ENCODE measurements at regions not wholly inside any gene's neighbourhood (a gene's known extent, or its start where the extent isn't known, plus 50 kb on each side); places are given as distances from the start of the nearest gene placed in this dataset.

DNA sequence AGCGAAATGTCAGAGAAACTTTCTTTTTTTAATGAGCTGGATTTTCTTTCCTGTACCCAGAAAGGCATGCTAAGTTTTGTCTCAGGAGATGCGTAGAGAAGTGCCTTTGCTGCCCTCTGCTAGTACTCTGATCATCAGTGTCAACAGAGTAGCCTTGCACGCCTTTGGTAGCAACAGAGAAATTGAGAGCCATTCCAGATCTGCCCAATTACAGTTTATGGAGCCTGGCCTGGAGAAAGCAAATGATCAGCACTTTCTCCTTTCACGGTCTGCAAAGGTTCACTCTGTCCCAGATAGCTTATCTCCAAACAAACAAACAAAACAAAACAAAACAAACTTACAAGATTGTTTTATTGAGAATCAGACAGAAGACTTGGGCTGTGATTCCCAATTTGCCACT, 792.8 kb upstream of the PIK3C3 start:
- Histone ChIP-seq H3K4me1 (ENCODE audit: low read length) (peaks cover 8% of the 10 kb centered on the region; the same call in 1 of the 2 replicates), H3K9me2 (replicated peaks; ENCODE audit: insufficient read depth, low read length) (no peaks in the 10 kb centered on the region), H3K27me3 (ENCODE audit: low read length) (no peaks in the 10 kb centered on the region), H3K79me2 (ENCODE audit: low read length) (no peaks in the 10 kb centered on the region), H3K9ac (ENCODE audit: low read length) (no peak overlapping the region), H3K27ac (ENCODE audit: low read length) (no peak overlapping the region), H3K9me3 (ENCODE audit: low read length) (no peaks in the 10 kb centered on the region), H2AFZ (ENCODE audit: low read length) (no peak overlapping the region), H4K20me1 (ENCODE audit: insufficient read depth, low read depth, low read length) (no peaks in the 10 kb centered on the region), H3K4me2 (ENCODE audit: low read depth, low read length, poor library complexity, severe bottlenecking) (no peak overlapping the region), H3K4me3 (ENCODE audit: low read length) (no peak overlapping the region), H3K36me3 (ENCODE audit: insufficient read depth, low read length) (no peaks in the 10 kb centered on the region)
- no peak for DNase-seq

DNA sequence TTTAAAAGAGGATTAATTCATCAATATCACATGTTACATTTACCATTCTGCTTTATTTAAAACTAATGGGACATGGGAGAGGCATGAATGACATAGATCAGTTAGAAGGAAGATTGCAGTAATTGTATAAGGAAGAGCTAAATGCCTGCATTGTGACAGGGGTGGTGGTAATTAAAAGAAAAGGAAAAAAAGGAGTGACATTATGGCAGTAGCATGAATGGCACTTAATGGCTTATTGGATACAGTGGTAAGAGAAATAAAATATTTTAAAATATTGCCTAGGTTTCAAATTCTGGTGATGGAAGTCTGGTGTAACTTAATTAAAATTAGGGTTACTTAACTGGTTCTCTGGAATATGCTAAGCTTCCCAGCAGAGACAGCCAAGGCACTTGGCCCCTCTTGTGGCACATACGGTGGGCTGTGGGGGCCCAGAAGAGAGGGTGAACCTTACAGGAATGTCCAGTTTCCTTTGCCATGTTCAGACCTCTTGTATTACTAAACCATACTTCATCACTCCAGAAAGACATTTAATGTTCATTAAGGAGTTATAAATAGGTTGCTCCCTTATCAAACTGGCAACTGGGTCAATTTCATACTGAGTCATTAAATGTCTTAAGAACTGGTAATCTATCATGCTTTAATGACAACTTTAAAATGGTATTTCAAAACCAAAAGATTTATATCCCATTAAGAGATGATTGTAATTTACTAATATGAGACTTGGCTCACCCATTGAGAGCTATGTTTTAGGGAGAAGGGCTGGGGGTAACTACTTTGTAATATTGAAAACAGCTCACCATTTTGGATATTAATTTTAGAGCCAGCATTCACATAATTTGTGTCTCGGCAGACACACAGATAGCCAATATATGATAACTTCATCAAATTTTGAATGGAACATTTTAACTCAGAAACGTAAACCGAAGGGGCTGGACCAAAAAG, 798.9 kb upstream of the PIK3C3 start:
- Histone ChIP-seq H3K36me3 (ENCODE audit: insufficient read depth, low read length) (no peaks in the 10 kb centered on the region), H3K9ac (ENCODE audit: low read length) (no peak overlapping the region), H3K9me3 (ENCODE audit: low read length) (no peaks in the 10 kb centered on the region), H3K27me3 (ENCODE audit: low read length) (no peaks in the 10 kb centered on the region), H3K4me2 (ENCODE audit: low read depth, low read length, poor library complexity, severe bottlenecking) (no peak overlapping the region), H3K4me3 (ENCODE audit: low read length) (no peak overlapping the region), H3K4me1 (ENCODE audit: low read length) (peaks cover 36% of the 10 kb centered on the region), H3K27ac (ENCODE audit: low read length) (no peak overlapping the region), H4K20me1 (ENCODE audit: insufficient read depth, low read depth, low read length) (no peaks in the 10 kb centered on the region), H2AFZ (ENCODE audit: low read length) (no peak overlapping the region), H3K9me2 (replicated peaks; ENCODE audit: insufficient read depth, low read length) (no peaks in the 10 kb centered on the region), H3K79me2 (ENCODE audit: low read length) (no peaks in the 10 kb centered on the region)
- DNase-seq = no peak

DNA sequence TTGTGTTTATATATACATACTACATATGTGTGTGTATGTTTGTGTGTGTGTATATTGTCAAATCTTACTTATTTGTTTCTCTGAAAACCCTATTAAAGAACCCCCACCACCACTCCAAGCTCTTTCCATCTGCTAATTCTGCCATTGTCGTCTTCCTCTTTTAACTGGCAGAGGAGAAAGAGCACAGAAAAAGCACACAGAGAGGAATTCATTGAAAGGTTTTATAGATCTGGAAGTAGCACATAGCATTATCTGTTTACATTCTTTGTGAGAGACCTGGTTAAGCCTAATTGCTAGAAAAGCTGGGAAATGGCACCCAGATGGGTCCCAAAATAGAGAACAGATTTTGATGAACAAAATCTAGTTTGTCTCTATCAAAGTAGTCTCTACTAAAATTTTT, 800.0 kb upstream of the PIK3C3 start:
- Histone ChIP-seq H3K79me2 (ENCODE audit: low read length) (no peaks in the 10 kb centered on the region), H3K9ac (ENCODE audit: low read length) (no peak overlapping the region), H3K4me1 (ENCODE audit: low read length) (peaks cover 43% of the 10 kb centered on the region), H4K20me1 (ENCODE audit: insufficient read depth, low read depth, low read length) (no peaks in the 10 kb centered on the region), H3K27ac (ENCODE audit: low read length) (no peak overlapping the region), H3K9me2 (replicated peaks; ENCODE audit: insufficient read depth, low read length) (no peaks in the 10 kb centered on the region), H3K27me3 (ENCODE audit: low read length) (no peaks in the 10 kb centered on the region), H3K4me3 (ENCODE audit: low read length) (no peak overlapping the region), H3K4me2 (ENCODE audit: low read depth, low read length, poor library complexity, severe bottlenecking) (no peak overlapping the region), H3K36me3 (ENCODE audit: insufficient read depth, low read length) (no peaks in the 10 kb centered on the region), H2AFZ (ENCODE audit: low read length) (0 out of 2 replicates have a peak overlapping the region, but pooled peaks have one; percentile 48), H3K9me3 (ENCODE audit: low read length) (no peaks in the 10 kb centered on the region)
- no peak for DNase-seq

DNA sequence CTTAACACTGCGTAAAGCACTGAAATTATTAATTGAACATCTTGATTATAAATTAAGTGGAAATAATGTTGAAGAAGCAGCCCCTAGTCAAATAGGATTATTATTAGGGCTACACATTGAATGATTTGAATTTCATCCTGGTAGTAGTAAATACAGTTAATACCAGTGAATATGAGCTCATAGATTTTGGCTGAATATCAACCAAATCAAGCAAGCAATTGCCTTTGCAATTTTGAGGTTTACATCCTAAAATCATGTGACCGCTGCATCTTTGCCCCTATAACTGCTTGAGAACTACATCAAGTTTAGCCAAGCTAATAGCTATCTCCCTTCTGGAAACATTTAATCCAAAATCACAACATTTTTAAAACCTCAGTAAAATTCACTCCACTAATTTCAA, 801.2 kb upstream of the PIK3C3 start:
- no peak for DNase-seq
- no peaks in the 10 kb centered on the region for H3K36me3 ChIP-seq (ENCODE audit: insufficient read depth, low read length)
- H3K4me2 ChIP-seq (ENCODE audit: low read depth, low read length, poor library complexity, severe bottlenecking) = peak overlapping the region; percentile 16
- no peaks in the 10 kb centered on the region for H4K20me1 ChIP-seq (ENCODE audit: insufficient read depth, low read depth, low read length)
- H3K27me3 ChIP-seq (ENCODE audit: low read length) = no peaks in the 10 kb centered on the region
- H3K4me3 ChIP-seq (ENCODE audit: low read length) = no peak overlapping the region
- peaks cover 55% of the 10 kb centered on the region for H3K4me1 ChIP-seq (ENCODE audit: low read length)
- no peak overlapping the region for H3K9ac ChIP-seq (ENCODE audit: low read length)
- no peaks in the 10 kb centered on the region for H3K9me3 ChIP-seq (ENCODE audit: low read length)
- H3K27ac ChIP-seq (ENCODE audit: low read length) = no peak overlapping the region
- no peaks in the 10 kb centered on the region for H3K9me2 ChIP-seq (replicated peaks; ENCODE audit: insufficient read depth, low read length)
- H2AFZ ChIP-seq (ENCODE audit: low read length) = peak overlapping the region; percentile 52; the same call in 1 of the 2 replicates
- H3K79me2 ChIP-seq (ENCODE audit: low read length) = no peaks in the 10 kb centered on the region

DNA sequence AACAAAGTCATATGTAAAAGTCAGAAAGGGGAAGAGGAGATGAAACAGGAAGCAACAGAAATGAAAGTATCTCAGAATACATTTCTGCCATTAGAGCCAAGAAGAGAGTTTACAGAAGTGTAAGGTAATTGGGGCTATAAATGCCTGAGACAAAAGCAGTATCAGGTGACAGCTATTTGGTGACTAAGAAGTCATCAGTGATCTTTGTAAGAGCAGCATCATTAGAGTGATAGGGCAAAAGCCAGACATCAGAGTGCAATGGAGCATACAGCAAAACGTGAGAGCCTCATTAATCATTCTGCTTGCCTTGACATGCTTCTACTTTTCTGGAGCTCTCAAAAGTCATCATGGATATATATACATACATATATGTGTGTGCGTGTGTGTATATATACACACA, 804.7 kb upstream of the PIK3C3 start:
- H3K9me3 ChIP-seq (ENCODE audit: low read length) = no peaks in the 10 kb centered on the region
- no peaks in the 10 kb centered on the region for H3K27me3 ChIP-seq (ENCODE audit: low read length)
- no peak overlapping the region for H2AFZ ChIP-seq (ENCODE audit: low read length)
- H4K20me1 ChIP-seq (ENCODE audit: insufficient read depth, low read depth, low read length) = no peaks in the 10 kb centered on the region
- DNase-seq = peak; percentile 97
- H3K4me1 ChIP-seq (ENCODE audit: low read length) = peaks cover 83% of the 10 kb centered on the region
- H3K9me2 ChIP-seq (replicated peaks; ENCODE audit: insufficient read depth, low read length) = no peaks in the 10 kb centered on the region
- H3K4me2 ChIP-seq (ENCODE audit: low read depth, low read length, poor library complexity, severe bottlenecking) = peak overlapping the region; percentile 71
- peak overlapping the region; percentile 99 for H3K27ac ChIP-seq (ENCODE audit: low read length)
- H3K79me2 ChIP-seq (ENCODE audit: low read length) = no peaks in the 10 kb centered on the region
- H3K36me3 ChIP-seq (ENCODE audit: insufficient read depth, low read length) = no peaks in the 10 kb centered on the region
- peak overlapping the region; percentile 58; the same call in 1 of the 2 replicates for H3K9ac ChIP-seq (ENCODE audit: low read length)
- 0 out of 2 replicates have a peak overlapping the region, but pooled peaks have one; percentile 40 for H3K4me3 ChIP-seq (ENCODE audit: low read length)

DNA sequence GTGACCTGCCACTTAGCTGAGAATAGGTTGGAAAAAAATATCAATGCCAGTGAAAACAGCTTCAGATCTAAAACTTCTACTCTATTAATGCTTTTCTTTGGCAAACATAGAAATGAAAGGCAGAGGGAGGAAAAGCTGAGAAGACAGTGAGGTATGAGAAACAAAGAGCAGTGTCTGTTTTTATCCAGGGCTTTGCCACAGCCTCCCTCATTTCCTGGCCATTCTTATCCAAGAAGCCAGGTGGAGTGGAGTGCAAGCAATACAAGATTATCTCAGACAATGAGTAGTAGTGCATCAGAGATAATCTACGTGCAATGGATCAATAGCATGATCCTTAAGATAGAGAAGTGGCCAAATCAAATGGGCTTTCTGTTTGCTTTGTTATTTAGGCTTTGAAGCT, 808.7 kb upstream of the PIK3C3 start:
- Histone ChIP-seq H3K9ac (ENCODE audit: low read length) (no peak overlapping the region), H3K9me3 (ENCODE audit: low read length) (no peaks in the 10 kb centered on the region), H3K79me2 (ENCODE audit: low read length) (no peaks in the 10 kb centered on the region), H3K4me1 (ENCODE audit: low read length) (peaks cover 52% of the 10 kb centered on the region), H4K20me1 (ENCODE audit: insufficient read depth, low read depth, low read length) (no peaks in the 10 kb centered on the region), H2AFZ (ENCODE audit: low read length) (peak overlapping the region; percentile 74), H3K4me3 (ENCODE audit: low read length) (no peak overlapping the region), H3K9me2 (replicated peaks; ENCODE audit: insufficient read depth, low read length) (no peaks in the 10 kb centered on the region), H3K27ac (ENCODE audit: low read length) (no peak overlapping the region), H3K36me3 (ENCODE audit: insufficient read depth, low read length) (no peaks in the 10 kb centered on the region), H3K27me3 (ENCODE audit: low read length) (no peaks in the 10 kb centered on the region), H3K4me2 (ENCODE audit: low read depth, low read length, poor library complexity, severe bottlenecking) (no peak overlapping the region)
- DNase-seq = no peak

DNA sequence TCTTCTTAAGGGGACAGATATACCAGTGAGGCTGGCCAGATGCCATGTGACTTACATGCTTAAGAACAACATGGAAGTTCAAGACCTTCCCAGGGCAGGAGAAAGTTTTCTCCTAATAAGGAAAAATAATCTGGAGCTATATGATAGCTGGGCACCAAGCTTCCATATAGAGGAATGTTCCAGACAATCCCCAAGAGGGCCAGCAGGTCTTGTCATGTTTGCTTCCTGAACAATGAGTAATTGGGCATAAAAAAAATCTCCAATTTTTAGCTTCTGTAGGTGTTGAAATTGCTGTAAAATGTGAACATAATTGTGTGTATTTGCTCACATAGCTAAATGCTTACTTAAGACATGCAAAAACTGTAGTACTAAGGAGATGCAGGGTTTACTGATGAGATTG, 809.5 kb upstream of the PIK3C3 start:
- Histone ChIP-seq H3K79me2 (ENCODE audit: low read length) (no peaks in the 10 kb centered on the region), H3K4me1 (ENCODE audit: low read length) (peaks cover 44% of the 10 kb centered on the region)

DNA sequence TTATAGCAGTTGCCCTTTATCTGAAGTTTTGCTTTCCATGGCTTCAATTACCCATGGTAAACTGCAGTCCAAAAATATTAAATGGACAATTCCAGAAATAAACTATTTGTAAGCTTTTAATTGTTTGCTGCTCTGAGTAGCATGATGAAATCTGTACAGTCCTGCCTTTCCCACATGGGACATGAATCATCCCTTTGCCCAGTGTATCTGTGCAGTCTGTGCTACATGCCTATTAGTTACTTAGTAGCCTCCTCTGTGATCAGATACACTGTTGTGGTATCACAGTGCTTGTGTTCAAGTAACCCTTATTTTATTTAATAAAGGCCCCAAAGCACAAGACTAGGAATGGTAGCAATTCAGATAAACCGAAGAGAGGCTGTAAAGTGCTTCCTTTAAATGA, 810.6 kb upstream of the PIK3C3 start:
- no peaks in the 10 kb centered on the region for H3K36me3 ChIP-seq (ENCODE audit: insufficient read depth, low read length)
- H3K27me3 ChIP-seq (ENCODE audit: low read length) = no peaks in the 10 kb centered on the region
- H3K27ac ChIP-seq (ENCODE audit: low read length) = no peak overlapping the region
- no peak overlapping the region for H3K4me3 ChIP-seq (ENCODE audit: low read length)
- H2AFZ ChIP-seq (ENCODE audit: low read length) = peak overlapping the region; percentile 15; the same call in 1 of the 2 replicates
- H3K9ac ChIP-seq (ENCODE audit: low read length) = no peak overlapping the region
- H3K79me2 ChIP-seq (ENCODE audit: low read length) = no peaks in the 10 kb centered on the region
- no peaks in the 10 kb centered on the region for H3K9me2 ChIP-seq (replicated peaks; ENCODE audit: insufficient read depth, low read length)
- H3K4me2 ChIP-seq (ENCODE audit: low read depth, low read length, poor library complexity, severe bottlenecking) = no peak overlapping the region
- peaks cover 37% of the 10 kb centered on the region for H3K4me1 ChIP-seq (ENCODE audit: low read length)
- H4K20me1 ChIP-seq (ENCODE audit: insufficient read depth, low read depth, low read length) = no peaks in the 10 kb centered on the region
- H3K9me3 ChIP-seq (ENCODE audit: low read length) = no peaks in the 10 kb centered on the region
- no peak for DNase-seq

More for the DNA sequence above, 809.5 kb upstream of the PIK3C3 start:
- H3K27ac ChIP-seq (ENCODE audit: low read length) = no peak overlapping the region
- no peak overlapping the region for H3K4me3 ChIP-seq (ENCODE audit: low read length)
- H3K36me3 ChIP-seq (ENCODE audit: insufficient read depth, low read length) = no peaks in the 10 kb centered on the region
- no peaks in the 10 kb centered on the region for H3K9me2 ChIP-seq (replicated peaks; ENCODE audit: insufficient read depth, low read length)
- H3K27me3 ChIP-seq (ENCODE audit: low read length) = no peaks in the 10 kb centered on the region
- no peaks in the 10 kb centered on the region for H4K20me1 ChIP-seq (ENCODE audit: insufficient read depth, low read depth, low read length)
- H3K4me2 ChIP-seq (ENCODE audit: low read depth, low read length, poor library complexity, severe bottlenecking) = no peak overlapping the region
- H3K9me3 ChIP-seq (ENCODE audit: low read length) = no peaks in the 10 kb centered on the region
- H2AFZ ChIP-seq (ENCODE audit: low read length) = no peak overlapping the region
- DNase-seq = no peak
- no peak overlapping the region for H3K9ac ChIP-seq (ENCODE audit: low read length)

Data from Karpas-422 (cell line).